GM13976 (cell line): ENCODE measurements at regions not wholly inside any gene's neighbourhood (a gene's known extent, or its start where the extent isn't known, plus 50 kb on each side); places are given as distances from the start of the nearest gene placed in this dataset.

ENCODE experiments used
- DNase-seq: peaks from one replicate; pipeline ENCODE4 v3.0.0; 2012; ENCODE audit warnings: low spot score
- in situ Hi-C: fragments of 300-500 bp; cut with MboI; formaldehyde crosslinking; loops from one replicate; pipeline ENCODE4 v1.12.0; 2022; ENCODE audit warnings: low sequenced_read_pairs, mixed read lengths, inconsistent platforms; ENCODE audit not compliant: unreplicated experiment
- TF ChIP-seq, protein P1 (sequence below): IDR thresholded peaks from 2 replicates; pipeline ENCODE4 v1.5.1; 2012; ENCODE audit warnings: borderline replicate concordance, mild to moderate bottlenecking; ENCODE audit not compliant: insufficient read depth; ENCODE audit errors: extremely low read depth, missing control alignments, control extremely low read depth

- TF ChIP-seq, protein P1, sequence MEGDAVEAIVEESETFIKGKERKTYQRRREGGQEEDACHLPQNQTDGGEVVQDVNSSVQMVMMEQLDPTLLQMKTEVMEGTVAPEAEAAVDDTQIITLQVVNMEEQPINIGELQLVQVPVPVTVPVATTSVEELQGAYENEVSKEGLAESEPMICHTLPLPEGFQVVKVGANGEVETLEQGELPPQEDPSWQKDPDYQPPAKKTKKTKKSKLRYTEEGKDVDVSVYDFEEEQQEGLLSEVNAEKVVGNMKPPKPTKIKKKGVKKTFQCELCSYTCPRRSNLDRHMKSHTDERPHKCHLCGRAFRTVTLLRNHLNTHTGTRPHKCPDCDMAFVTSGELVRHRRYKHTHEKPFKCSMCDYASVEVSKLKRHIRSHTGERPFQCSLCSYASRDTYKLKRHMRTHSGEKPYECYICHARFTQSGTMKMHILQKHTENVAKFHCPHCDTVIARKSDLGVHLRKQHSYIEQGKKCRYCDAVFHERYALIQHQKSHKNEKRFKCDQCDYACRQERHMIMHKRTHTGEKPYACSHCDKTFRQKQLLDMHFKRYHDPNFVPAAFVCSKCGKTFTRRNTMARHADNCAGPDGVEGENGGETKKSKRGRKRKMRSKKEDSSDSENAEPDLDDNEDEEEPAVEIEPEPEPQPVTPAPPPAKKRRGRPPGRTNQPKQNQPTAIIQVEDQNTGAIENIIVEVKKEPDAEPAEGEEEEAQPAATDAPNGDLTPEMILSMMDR: no peak
- no peak for DNase-seq
- in situ Hi-C loops: no loop called here
Measured at GRCh38 chr2:157087373-157088002, 170.0 kb upstream of the GALNT5 start.

GRCh38 chr2:157093666-157094065, 163.8 kb upstream of the GALNT5 start:
- no peak for DNase-seq
- in situ Hi-C loops: no loop called here
- TF ChIP-seq, protein P1: no peak

DNA sequence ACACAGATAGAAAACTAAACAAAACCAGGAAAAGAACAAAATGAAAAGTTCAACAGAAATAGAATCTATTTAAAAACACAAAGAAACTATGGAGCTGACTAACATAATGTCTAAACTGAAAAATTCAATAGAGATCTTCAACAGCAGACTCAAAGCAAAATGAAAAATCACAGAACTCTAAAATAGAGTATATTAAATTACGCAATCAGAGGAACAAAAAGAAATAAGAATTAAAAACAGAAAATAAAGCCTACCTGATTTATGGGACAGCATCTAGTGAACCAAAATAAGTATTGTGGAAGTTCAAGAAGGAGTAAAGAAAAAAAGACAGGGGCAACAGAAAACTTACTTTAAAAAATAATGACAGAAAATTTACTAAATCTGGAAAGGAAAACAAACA, 152.1 kb upstream of the GALNT5 start:
- in situ Hi-C loops: no loop called here
- TF ChIP-seq, protein P1: no peak
- DNase-seq: no peak

DNA sequence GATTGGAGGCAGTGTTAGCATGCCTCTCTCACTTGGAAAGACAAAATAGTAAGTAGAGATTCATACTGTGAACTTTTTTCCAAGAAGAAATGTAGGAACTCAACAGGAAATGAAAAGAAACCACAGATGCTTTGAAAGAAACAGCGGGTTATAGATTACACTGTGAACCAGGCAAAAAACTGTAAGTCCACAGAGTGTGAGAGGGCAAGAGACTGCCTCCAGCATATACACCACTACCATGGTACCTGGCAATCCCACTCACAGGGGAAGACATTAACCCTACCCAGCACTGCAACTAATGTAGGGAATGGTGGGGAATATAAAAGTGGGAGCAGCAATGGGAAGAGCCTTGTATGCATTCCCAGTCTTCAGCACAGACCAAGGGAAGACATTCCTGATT, 150.6 kb upstream of the GALNT5 start:
- in situ Hi-C loops: no loop called here
- TF ChIP-seq, protein P1: no peak
- DNase-seq: no peak

DNA sequence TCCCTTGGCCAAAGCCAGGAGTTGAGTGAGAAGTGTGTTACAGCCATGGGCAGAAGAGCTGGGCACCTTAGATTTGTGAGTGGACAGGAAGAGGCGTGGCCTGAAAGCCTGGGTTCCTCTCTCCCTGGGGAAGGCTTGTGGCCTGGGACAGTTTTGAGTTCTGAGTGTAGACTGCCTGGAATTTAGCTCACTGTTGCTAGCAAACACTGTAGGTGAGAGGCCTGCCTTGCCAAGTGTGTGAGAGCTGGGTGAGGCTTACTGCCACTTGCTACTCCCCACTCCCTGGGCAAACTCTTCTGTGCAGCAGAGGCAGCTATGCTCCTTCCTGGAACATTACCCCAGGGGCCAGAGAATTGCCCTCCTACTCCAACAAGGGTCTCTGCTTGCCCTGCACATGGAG, 150.0 kb upstream of the GALNT5 start:
- DNase-seq: no peak
- in situ Hi-C loops: no loop called here
- TF ChIP-seq, protein P1: no peak

- in situ Hi-C loops: no loop called here
- TF ChIP-seq, protein P1: no peak
- no peak for DNase-seq
Measured at GRCh38 chr2:157107877-157108276, 149.6 kb upstream of the GALNT5 start.
